ENCODE measurements at regions not wholly inside any gene's neighbourhood (a gene's known extent, or its start where the extent isn't known, plus 50 kb on each side); places are given as distances from the start of the nearest gene placed in this dataset.
A peak's percentile ranks its signal among the peaks of the same experiment; 100 is the strongest.

GRCh38 chr10:83073472-83073871, 1065.8 kb upstream of the GHITM start:
- H3K23me2 ChIP-seq (ENCODE audit: low read depth, low read length) = no peaks in the 10 kb centered on the region
- no peak overlapping the region for H3K4me2 ChIP-seq (ENCODE audit: insufficient read depth in 1 of 2, low read depth in 2 of 2, low read length in 2 of 2)
- no peak overlapping the region for H2BK20ac ChIP-seq (ENCODE audit: low read length)
- H2BK15ac ChIP-seq (ENCODE audit: low read length) = no peak overlapping the region
- ChIA-PET POLR2A (ENCODE audit: partially characterized antibody) (no interaction called here), CTCF (ENCODE audit: partially characterized antibody) (no interaction called here)
- no peak overlapping the region for H3K27ac ChIP-seq (ENCODE audit: low read depth, low read length)
- DNase-seq (ENCODE audit: low read depth in 1 of 2, low spot score in 2 of 2) (no peak), FAIRE-seq (no peak)
- H3K14ac ChIP-seq (ENCODE audit: insufficient read length) = no peak overlapping the region
- H4K20me1 ChIP-seq (replicated peaks in 1 of 2; ENCODE audit: control insufficient read depth in 1 of 2, insufficient read depth in 2 of 2, low read length in 2 of 2) = no peaks in the 10 kb centered on the region
- H3K18ac ChIP-seq (ENCODE audit: extremely low read depth, low read length) = no peak overlapping the region
- H3K9me3 ChIP-seq (ENCODE audit: insufficient read depth in 2 of 2, low read depth in 1 of 2, low read length in 1 of 2) = no peaks in the 10 kb centered on the region
- H3K36me3 ChIP-seq (ENCODE audit: control insufficient read depth in 2 of 4, insufficient read depth in 4 of 4, low read length in 3 of 4) = no peaks in the 10 kb centered on the region
- no peak overlapping the region for H4K5ac ChIP-seq (ENCODE audit: insufficient read length, low read depth, low read length)
- H3K23ac ChIP-seq (ENCODE audit: insufficient read length) = no peak overlapping the region
- no peak overlapping the region for H2BK5ac ChIP-seq (ENCODE audit: low read depth, low read length)
- no peak overlapping the region for H2BK12ac ChIP-seq (ENCODE audit: low read depth, low read length)
- H3K4me1 ChIP-seq (replicated peaks in 1 of 4; ENCODE audit: control insufficient read depth in 3 of 4, insufficient read depth in 4 of 4, low read length in 3 of 4) = peaks cover 0 to 4% (median 2%) of the 10 kb centered on the region in 4 experiments; a peak in 3 of 7 replicates
- no peak overlapping the region for H4K8ac ChIP-seq (ENCODE audit: extremely low read depth, insufficient read depth, low read length)
- no peaks in the 10 kb centered on the region for H3K79me2 ChIP-seq (ENCODE audit: control insufficient read depth in 1 of 2, insufficient read depth in 2 of 2, low read length in 2 of 2)
- 91% methylated on average over 1 of the region's 1 CpG; no CpG with 5 or more reads in 1 of the 2 experiments for WGBS, 2 experiments (ENCODE audit: extremely low coverage in 1 of 2, insufficient coverage in 1 of 2, insufficient read length in 1 of 2, insufficient replicate concordance in 2 of 2, low coverage in 1 of 2, low lambda C conversion rate in 2 of 2, missing lambda C conversion rate in 1 of 2)
- H3K79me1 ChIP-seq (ENCODE audit: low read depth, low read length) = no peaks in the 10 kb centered on the region
- H4K91ac ChIP-seq (replicated peaks; ENCODE audit: insufficient read length, low read length) = no peak overlapping the region
- no peaks in the 10 kb centered on the region for H3K27me3 ChIP-seq (replicated peaks in 1 of 4; ENCODE audit: control insufficient read depth in 3 of 4, extremely low read depth in 1 of 4, insufficient read depth in 3 of 4, low read length in 3 of 4)
- H2AK5ac ChIP-seq (ENCODE audit: low read depth, low read length) = no peak overlapping the region
- no peak overlapping the region for H3K4ac ChIP-seq (replicated peaks; ENCODE audit: insufficient read length, low read depth, low read length)
- H3K9ac ChIP-seq (replicated peaks in 1 of 4; ENCODE audit: extremely low read depth in 1 of 4, low read depth in 3 of 4, low read length in 3 of 4) = no peak overlapping the region
- no peak overlapping the region for H2BK120ac ChIP-seq (replicated peaks; ENCODE audit: low read depth, low read length)
- TF ChIP-seq, protein P1, sequence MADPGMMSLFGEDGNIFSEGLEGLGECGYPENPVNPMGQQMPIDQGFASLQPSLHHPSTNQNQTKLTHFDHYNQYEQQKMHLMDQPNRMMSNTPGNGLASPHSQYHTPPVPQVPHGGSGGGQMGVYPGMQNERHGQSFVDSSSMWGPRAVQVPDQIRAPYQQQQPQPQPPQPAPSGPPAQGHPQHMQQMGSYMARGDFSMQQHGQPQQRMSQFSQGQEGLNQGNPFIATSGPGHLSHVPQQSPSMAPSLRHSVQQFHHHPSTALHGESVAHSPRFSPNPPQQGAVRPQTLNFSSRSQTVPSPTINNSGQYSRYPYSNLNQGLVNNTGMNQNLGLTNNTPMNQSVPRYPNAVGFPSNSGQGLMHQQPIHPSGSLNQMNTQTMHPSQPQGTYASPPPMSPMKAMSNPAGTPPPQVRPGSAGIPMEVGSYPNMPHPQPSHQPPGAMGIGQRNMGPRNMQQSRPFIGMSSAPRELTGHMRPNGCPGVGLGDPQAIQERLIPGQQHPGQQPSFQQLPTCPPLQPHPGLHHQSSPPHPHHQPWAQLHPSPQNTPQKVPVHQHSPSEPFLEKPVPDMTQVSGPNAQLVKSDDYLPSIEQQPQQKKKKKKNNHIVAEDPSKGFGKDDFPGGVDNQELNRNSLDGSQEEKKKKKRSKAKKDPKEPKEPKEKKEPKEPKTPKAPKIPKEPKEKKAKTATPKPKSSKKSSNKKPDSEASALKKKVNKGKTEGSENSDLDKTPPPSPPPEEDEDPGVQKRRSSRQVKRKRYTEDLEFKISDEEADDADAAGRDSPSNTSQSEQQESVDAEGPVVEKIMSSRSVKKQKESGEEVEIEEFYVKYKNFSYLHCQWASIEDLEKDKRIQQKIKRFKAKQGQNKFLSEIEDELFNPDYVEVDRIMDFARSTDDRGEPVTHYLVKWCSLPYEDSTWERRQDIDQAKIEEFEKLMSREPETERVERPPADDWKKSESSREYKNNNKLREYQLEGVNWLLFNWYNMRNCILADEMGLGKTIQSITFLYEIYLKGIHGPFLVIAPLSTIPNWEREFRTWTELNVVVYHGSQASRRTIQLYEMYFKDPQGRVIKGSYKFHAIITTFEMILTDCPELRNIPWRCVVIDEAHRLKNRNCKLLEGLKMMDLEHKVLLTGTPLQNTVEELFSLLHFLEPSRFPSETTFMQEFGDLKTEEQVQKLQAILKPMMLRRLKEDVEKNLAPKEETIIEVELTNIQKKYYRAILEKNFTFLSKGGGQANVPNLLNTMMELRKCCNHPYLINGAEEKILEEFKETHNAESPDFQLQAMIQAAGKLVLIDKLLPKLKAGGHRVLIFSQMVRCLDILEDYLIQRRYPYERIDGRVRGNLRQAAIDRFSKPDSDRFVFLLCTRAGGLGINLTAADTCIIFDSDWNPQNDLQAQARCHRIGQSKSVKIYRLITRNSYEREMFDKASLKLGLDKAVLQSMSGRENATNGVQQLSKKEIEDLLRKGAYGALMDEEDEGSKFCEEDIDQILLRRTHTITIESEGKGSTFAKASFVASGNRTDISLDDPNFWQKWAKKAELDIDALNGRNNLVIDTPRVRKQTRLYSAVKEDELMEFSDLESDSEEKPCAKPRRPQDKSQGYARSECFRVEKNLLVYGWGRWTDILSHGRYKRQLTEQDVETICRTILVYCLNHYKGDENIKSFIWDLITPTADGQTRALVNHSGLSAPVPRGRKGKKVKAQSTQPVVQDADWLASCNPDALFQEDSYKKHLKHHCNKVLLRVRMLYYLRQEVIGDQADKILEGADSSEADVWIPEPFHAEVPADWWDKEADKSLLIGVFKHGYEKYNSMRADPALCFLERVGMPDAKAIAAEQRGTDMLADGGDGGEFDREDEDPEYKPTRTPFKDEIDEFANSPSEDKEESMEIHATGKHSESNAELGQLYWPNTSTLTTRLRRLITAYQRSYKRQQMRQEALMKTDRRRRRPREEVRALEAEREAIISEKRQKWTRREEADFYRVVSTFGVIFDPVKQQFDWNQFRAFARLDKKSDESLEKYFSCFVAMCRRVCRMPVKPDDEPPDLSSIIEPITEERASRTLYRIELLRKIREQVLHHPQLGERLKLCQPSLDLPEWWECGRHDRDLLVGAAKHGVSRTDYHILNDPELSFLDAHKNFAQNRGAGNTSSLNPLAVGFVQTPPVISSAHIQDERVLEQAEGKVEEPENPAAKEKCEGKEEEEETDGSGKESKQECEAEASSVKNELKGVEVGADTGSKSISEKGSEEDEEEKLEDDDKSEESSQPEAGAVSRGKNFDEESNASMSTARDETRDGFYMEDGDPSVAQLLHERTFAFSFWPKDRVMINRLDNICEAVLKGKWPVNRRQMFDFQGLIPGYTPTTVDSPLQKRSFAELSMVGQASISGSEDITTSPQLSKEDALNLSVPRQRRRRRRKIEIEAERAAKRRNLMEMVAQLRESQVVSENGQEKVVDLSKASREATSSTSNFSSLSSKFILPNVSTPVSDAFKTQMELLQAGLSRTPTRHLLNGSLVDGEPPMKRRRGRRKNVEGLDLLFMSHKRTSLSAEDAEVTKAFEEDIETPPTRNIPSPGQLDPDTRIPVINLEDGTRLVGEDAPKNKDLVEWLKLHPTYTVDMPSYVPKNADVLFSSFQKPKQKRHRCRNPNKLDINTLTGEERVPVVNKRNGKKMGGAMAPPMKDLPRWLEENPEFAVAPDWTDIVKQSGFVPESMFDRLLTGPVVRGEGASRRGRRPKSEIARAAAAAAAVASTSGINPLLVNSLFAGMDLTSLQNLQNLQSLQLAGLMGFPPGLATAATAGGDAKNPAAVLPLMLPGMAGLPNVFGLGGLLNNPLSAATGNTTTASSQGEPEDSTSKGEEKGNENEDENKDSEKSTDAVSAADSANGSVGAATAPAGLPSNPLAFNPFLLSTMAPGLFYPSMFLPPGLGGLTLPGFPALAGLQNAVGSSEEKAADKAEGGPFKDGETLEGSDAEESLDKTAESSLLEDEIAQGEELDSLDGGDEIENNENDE (IDR thresholded peaks at IDR 0.05; ENCODE audit: insufficient replicate concordance, low read length) = no peak
- H2AFZ ChIP-seq (ENCODE audit: low read length) = 0 out of 2 replicates have a peak overlapping the region, but pooled peaks have one; percentile 69
- no peak overlapping the region for H3K56ac ChIP-seq (replicated peaks; ENCODE audit: insufficient read length, low read depth, low read length)
- no peak overlapping the region for H3K4me3 ChIP-seq (ENCODE audit: extremely low read depth in 1 of 4, insufficient read depth in 2 of 4, low read depth in 3 of 4, low read length in 4 of 4)
